Fibroblast of lung (primary cell): ENCODE measurements at regions not wholly inside any gene's neighbourhood (a gene's known extent, or its start where the extent isn't known, plus 50 kb on each side); places are given as distances from the start of the nearest gene placed in this dataset.

Experiments
- DNase-seq, 2 donors: peaks; one replicate each; pipeline versions ENCODE4 v3.0.0 to v3.0.0-alpha.2; 2010; ENCODE audit warnings: low read depth in 2 of 2
- H2AFZ ChIP-seq: 2 replicates; pipeline ENCODE4 v1.5.1; 2012; ENCODE audit warnings: low read length, control low read depth, inconsistent platforms
- H3K27ac ChIP-seq: 2 replicates; pipeline ENCODE4 v1.5.1; 2011; ENCODE audit warnings: low read length, control low read depth; ENCODE audit not compliant: insufficient read depth
- H3K27me3 ChIP-seq: 2 replicates; pipeline ENCODE4 v1.5.1; 2011; ENCODE audit warnings: mild to moderate bottlenecking, low read length; ENCODE audit not compliant: control insufficient read depth, insufficient read depth
- H3K36me3 ChIP-seq: 2 replicates; pipeline ENCODE4 v1.5.1; 2011; ENCODE audit warnings: low read length; ENCODE audit not compliant: control insufficient read depth, insufficient read depth
- H3K4me1 ChIP-seq: 2 replicates; pipeline ENCODE4 v1.5.1; 2011; ENCODE audit warnings: low read length; ENCODE audit not compliant: control insufficient read depth, insufficient read depth; ENCODE audit errors: extremely low read depth
- H3K4me2 ChIP-seq: 2 replicates; pipeline ENCODE4 v1.5.1; 2011; ENCODE audit warnings: low read length, control low read depth; ENCODE audit not compliant: insufficient read depth; ENCODE audit errors: extremely low read depth
- H3K4me3 ChIP-seq, 4 experiments: fragments of 200-600 bp in 1 of 4; sonication (generic) in 1 of 4; replicated peaks in 1 of 4; 2 replicates each; pipeline ENCODE4 v1.5.1; 2011 to 2016; ENCODE audit warnings: low read length in 4 of 4, low read depth in 3 of 4, mild to moderate bottlenecking in 3 of 4, control low read depth in 2 of 4, inconsistent platforms in 1 of 4, mixed read lengths in 1 of 4; ENCODE audit not compliant: insufficient read depth in 1 of 4; ENCODE audit errors: control extremely low read depth in 1 of 4
- H3K79me2 ChIP-seq: 2 replicates; pipeline ENCODE4 v1.5.1; 2012; ENCODE audit warnings: mild to moderate bottlenecking, low read length, inconsistent platforms; ENCODE audit not compliant: control insufficient read depth, insufficient read depth
- H3K9ac ChIP-seq: 2 replicates; pipeline ENCODE4 v1.5.1; 2011; ENCODE audit warnings: mild to moderate bottlenecking, low read length, control low read depth; ENCODE audit not compliant: insufficient read depth
- H3K9me3 ChIP-seq: 2 replicates; pipeline ENCODE4 v1.5.1; 2012; ENCODE audit warnings: low read depth, low read length; ENCODE audit not compliant: control insufficient read depth, insufficient read depth
- H4K20me1 ChIP-seq: 2 replicates; pipeline ENCODE4 v1.5.1; 2011; ENCODE audit warnings: low read length; ENCODE audit not compliant: control insufficient read depth, insufficient read depth; ENCODE audit errors: extremely low read depth
- EZH2 ChIP-seq: IDR thresholded peaks from 2 replicates; pipeline ENCODE4 v1.5.1; 2012; ENCODE audit warnings: low read length, control low read depth, mild to moderate bottlenecking; ENCODE audit errors: missing control alignments
- TF ChIP-seq, protein P1 (sequence below), 2 donors: IDR thresholded peaks in 1 of 2; conservative IDR thresholded peaks in 1 of 2; 1 replicate in 1 of 2; 2 replicates in 1 of 2; pipeline ENCODE4 v1.5.1; 2011 to 2012; ENCODE audit warnings: low read length in 2 of 2, control low read depth in 1 of 2, inconsistent platforms in 1 of 2, low read depth in 1 of 2, mild to moderate bottlenecking in 1 of 2

GRCh38 chr11:50169634-50170033, 137.0 kb downstream of the OR4C45 start:
- H4K20me1 ChIP-seq, result no peaks in the 10 kb centered on the region
- no peak overlapping the region for H2AFZ ChIP-seq
- no peaks in the 10 kb centered on the region for H3K4me1 ChIP-seq
- no peak overlapping the region for H3K9ac ChIP-seq
- H3K9me3 ChIP-seq, result no peaks in the 10 kb centered on the region
- TF ChIP-seq, protein P1, sequence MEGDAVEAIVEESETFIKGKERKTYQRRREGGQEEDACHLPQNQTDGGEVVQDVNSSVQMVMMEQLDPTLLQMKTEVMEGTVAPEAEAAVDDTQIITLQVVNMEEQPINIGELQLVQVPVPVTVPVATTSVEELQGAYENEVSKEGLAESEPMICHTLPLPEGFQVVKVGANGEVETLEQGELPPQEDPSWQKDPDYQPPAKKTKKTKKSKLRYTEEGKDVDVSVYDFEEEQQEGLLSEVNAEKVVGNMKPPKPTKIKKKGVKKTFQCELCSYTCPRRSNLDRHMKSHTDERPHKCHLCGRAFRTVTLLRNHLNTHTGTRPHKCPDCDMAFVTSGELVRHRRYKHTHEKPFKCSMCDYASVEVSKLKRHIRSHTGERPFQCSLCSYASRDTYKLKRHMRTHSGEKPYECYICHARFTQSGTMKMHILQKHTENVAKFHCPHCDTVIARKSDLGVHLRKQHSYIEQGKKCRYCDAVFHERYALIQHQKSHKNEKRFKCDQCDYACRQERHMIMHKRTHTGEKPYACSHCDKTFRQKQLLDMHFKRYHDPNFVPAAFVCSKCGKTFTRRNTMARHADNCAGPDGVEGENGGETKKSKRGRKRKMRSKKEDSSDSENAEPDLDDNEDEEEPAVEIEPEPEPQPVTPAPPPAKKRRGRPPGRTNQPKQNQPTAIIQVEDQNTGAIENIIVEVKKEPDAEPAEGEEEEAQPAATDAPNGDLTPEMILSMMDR (conservative IDR thresholded peaks at IDR 0.05 in 1 of 2, IDR thresholded peaks at IDR 0.05 in 1 of 2; ENCODE audit: low read depth in 1 of 2, low read length in 2 of 2), result no peak
- no peak for TF ChIP-seq EZH2
- H3K4me2 ChIP-seq, result no peak overlapping the region
- no peak for DNase-seq
- H3K4me3 ChIP-seq, result no peak overlapping the region
- H3K36me3 ChIP-seq, result no peaks in the 10 kb centered on the region
- no peaks in the 10 kb centered on the region for H3K27me3 ChIP-seq
- no peak overlapping the region for H3K27ac ChIP-seq
- H3K79me2 ChIP-seq, result no peaks in the 10 kb centered on the region

DNA sequence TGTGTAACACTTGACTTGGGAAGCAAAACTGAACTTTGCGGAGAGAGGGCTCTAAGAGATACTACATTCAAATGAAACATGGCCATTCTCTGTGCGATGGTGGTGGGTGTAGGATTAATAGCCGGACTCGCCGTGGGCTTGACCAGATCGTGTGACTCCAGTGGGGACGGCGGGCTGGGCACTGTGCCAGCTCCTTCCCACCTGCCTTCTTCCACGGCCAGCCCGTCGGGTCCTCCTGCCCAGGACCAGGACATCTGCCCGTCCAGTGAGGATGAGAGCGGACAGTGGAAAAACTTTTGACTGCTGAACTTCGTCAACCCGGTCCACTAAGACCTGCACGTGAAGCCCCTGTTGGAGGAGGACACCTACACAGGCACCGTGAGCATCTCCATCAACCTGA, 137.4 kb downstream of the OR4C45 start:
- Histone ChIP-seq H3K9me3 (no peaks in the 10 kb centered on the region), H3K4me2 (no peak overlapping the region)

GRCh38 chr11:50174189-50174588, 141.5 kb downstream of the OR4C45 start:
- H3K4me2 ChIP-seq, result no peak overlapping the region
- no peak for DNase-seq
- TF ChIP-seq, protein P1 (conservative IDR thresholded peaks at IDR 0.05 in 1 of 2, IDR thresholded peaks at IDR 0.05 in 1 of 2; ENCODE audit: low read depth in 1 of 2, low read length in 2 of 2), result no peak
- no peak for TF ChIP-seq EZH2

More for the DNA sequence above, 137.4 kb downstream of the OR4C45 start:
- H4K20me1 ChIP-seq, result no peaks in the 10 kb centered on the region
- no peaks in the 10 kb centered on the region for H3K36me3 ChIP-seq
- DNase-seq, result no peak
- no peak overlapping the region for H3K9ac ChIP-seq
- H3K4me3 ChIP-seq, result no peak overlapping the region
- no peak overlapping the region for H3K27ac ChIP-seq
- H3K27me3 ChIP-seq, result no peaks in the 10 kb centered on the region
- no peak for TF ChIP-seq EZH2
- TF ChIP-seq, protein P1 (conservative IDR thresholded peaks at IDR 0.05 in 1 of 2, IDR thresholded peaks at IDR 0.05 in 1 of 2; ENCODE audit: low read depth in 1 of 2, low read length in 2 of 2), result no peak
- H3K4me1 ChIP-seq, result no peaks in the 10 kb centered on the region
- H3K79me2 ChIP-seq, result no peaks in the 10 kb centered on the region
- no peak overlapping the region for H2AFZ ChIP-seq

More at GRCh38 chr11:50174189-50174588, 141.5 kb downstream of the OR4C45 start:
- Histone ChIP-seq H3K9ac (no peak overlapping the region), H3K4me3 (no peak overlapping the region), H2AFZ (no peak overlapping the region), H4K20me1 (no peaks in the 10 kb centered on the region), H3K9me3 (no peaks in the 10 kb centered on the region), H3K36me3 (no peaks in the 10 kb centered on the region), H3K27ac (no peak overlapping the region), H3K79me2 (no peaks in the 10 kb centered on the region), H3K27me3 (no peaks in the 10 kb centered on the region), H3K4me1 (no peaks in the 10 kb centered on the region)
